Liver (tissue), 8 donors: ENCODE measurements at regions not wholly inside any gene's neighbourhood (a gene's known extent, or its start where the extent isn't known, plus 50 kb on each side); places are given as distances from the start of the nearest gene placed in this dataset.

Experiments used
- DNase-seq: peaks from one replicate; pipeline ENCODE4 v3.0.0-alpha.2; 2017; ENCODE audit warnings: low spot score
- H3K27ac ChIP-seq, 2 donors: one replicate each; pipeline ENCODE4 v1.7.0; 2013; ENCODE audit warnings: inconsistent platforms in 2 of 2, low read length in 2 of 2, control low read depth in 1 of 2, low read depth in 1 of 2, mild to moderate bottlenecking in 1 of 2
- H3K27me3 ChIP-seq, 4 donors: one replicate each; pipeline versions ENCODE4 v1.6.1 to v1.7.0; 2013; ENCODE audit warnings: low read length in 3 of 4, inconsistent platforms in 1 of 4, mild to moderate bottlenecking in 1 of 4, moderate library complexity in 1 of 4; ENCODE audit not compliant: control insufficient read depth in 4 of 4, insufficient read depth in 4 of 4
- H3K36me3 ChIP-seq, 4 donors: one replicate each; pipeline versions ENCODE4 v1.6.1 to v1.7.0; 2013; ENCODE audit warnings: low read length in 3 of 4, mild to moderate bottlenecking in 3 of 4, low read depth in 1 of 4, moderate library complexity in 1 of 4; ENCODE audit not compliant: control insufficient read depth in 4 of 4, insufficient read depth in 3 of 4
- H3K4me1 ChIP-seq, 4 donors: one replicate each; pipeline versions ENCODE4 v1.6.1 to v1.7.0; 2013; ENCODE audit warnings: low read length in 3 of 4, mild to moderate bottlenecking in 3 of 4, moderate library complexity in 1 of 4; ENCODE audit not compliant: control insufficient read depth in 4 of 4, insufficient read depth in 4 of 4
- H3K4me3 ChIP-seq, 3 donors: one replicate each; pipeline versions ENCODE4 v1.6.1 to v1.7.0; 2013; ENCODE audit warnings: low read length in 3 of 3, control low read depth in 1 of 3, low read depth in 1 of 3, mild to moderate bottlenecking in 1 of 3
- H3K9ac ChIP-seq, 2 donors: one replicate each; pipeline ENCODE4 v1.7.0; 2013; ENCODE audit warnings: low read length in 2 of 2, mild to moderate bottlenecking in 2 of 2, moderate library complexity in 2 of 2, control low read depth in 1 of 2, low read depth in 1 of 2
- H3K9me3 ChIP-seq, 4 donors: one replicate each; pipeline versions ENCODE4 v1.6.1 to v1.7.0; 2013; ENCODE audit warnings: low read length in 3 of 4; ENCODE audit not compliant: control insufficient read depth in 4 of 4
- EGR1 ChIP-seq, 2 donors: IDR thresholded peaks; 2 replicates each; pipeline ENCODE4 v1.6.1; 2016 to 2018; ENCODE audit warnings: antibody characterized with exemption in 2 of 2, low read depth in 2 of 2
- FOXA1 ChIP-seq: IDR thresholded peaks from 2 replicates; pipeline ENCODE4 v1.6.1; 2016; ENCODE audit warnings: antibody characterized with exemption
- FOXA2 ChIP-seq: IDR thresholded peaks from 2 replicates; pipeline ENCODE4 v1.6.1; 2016; ENCODE audit warnings: antibody characterized with exemption
- GABPA ChIP-seq, 2 donors: IDR thresholded peaks in 1 of 2; conservative IDR thresholded peaks in 1 of 2; 2 replicates each; pipeline ENCODE4 v1.6.1; 2016; ENCODE audit warnings: antibody characterized with exemption in 2 of 2, mild to moderate bottlenecking in 1 of 2, moderate library complexity in 1 of 2
- HNF4A ChIP-seq, 2 donors: conservative IDR thresholded peaks; 2 replicates each; pipeline ENCODE4 v1.6.1; 2016; ENCODE audit warnings: antibody characterized with exemption in 2 of 2, mild to moderate bottlenecking in 2 of 2
- HNF4G ChIP-seq: IDR thresholded peaks from 2 replicates; pipeline ENCODE4 v1.6.1; 2016; ENCODE audit warnings: antibody characterized with exemption
- JUND ChIP-seq, 2 donors: IDR thresholded peaks; 2 replicates each; pipeline ENCODE4 v1.6.1; 2016; ENCODE audit warnings: antibody characterized with exemption in 2 of 2
- NR2F2 ChIP-seq: IDR thresholded peaks from 2 replicates; pipeline ENCODE4 v1.6.1; 2016; ENCODE audit warnings: antibody characterized with exemption
- RAD21 ChIP-seq, 2 donors: IDR thresholded peaks; 2 replicates each; pipeline ENCODE4 v1.6.1; 2016; ENCODE audit warnings: antibody characterized with exemption in 2 of 2, mild to moderate bottlenecking in 2 of 2
- RXRA ChIP-seq, 2 donors: IDR thresholded peaks; 2 replicates each; pipeline ENCODE4 v1.6.1; 2017 to 2018; ENCODE audit warnings: antibody characterized with exemption in 2 of 2, mild to moderate bottlenecking in 1 of 2
- SP1 ChIP-seq: IDR thresholded peaks from 2 replicates; pipeline ENCODE4 v1.6.1; 2018; ENCODE audit warnings: antibody characterized with exemption, mild to moderate bottlenecking
- TAF1 ChIP-seq: conservative IDR thresholded peaks from 2 replicates; pipeline ENCODE4 v1.6.1; 2016; ENCODE audit warnings: antibody characterized with exemption, mild to moderate bottlenecking
- YY1 ChIP-seq: IDR thresholded peaks from 2 replicates; pipeline ENCODE4 v1.6.1; 2016; ENCODE audit warnings: antibody characterized with exemption, mild to moderate bottlenecking
- WGBS: extraction: QIAGEN DNeasy Blood & Tissue Kit; methylation state at CpG from one replicate; pipeline ENCODE4 v1.1.7; 2013; 5-methylcytosine and 5-hydroxymethylcytosine counted together
- TF ChIP-seq, protein P1 (sequence below): IDR thresholded peaks from 2 replicates; pipeline ENCODE4 v1.6.1; 2016; ENCODE audit warnings: antibody characterized with exemption, mild to moderate bottlenecking
- TF ChIP-seq, protein P2 (sequence below): fragments of 150-350 bp; IDR thresholded peaks from 2 replicates; pipeline ENCODE4 v1.5.1; 2017; ENCODE audit warnings: improper control_type of control experiment, low read depth, low read length; ENCODE audit not compliant: missing input control
- TF ChIP-seq, protein P3 (sequence below): IDR thresholded peaks from 2 replicates; pipeline ENCODE4 v1.6.1; 2016; ENCODE audit warnings: antibody characterized with exemption
- TF ChIP-seq, protein P4 (sequence below): IDR thresholded peaks from 2 replicates; pipeline ENCODE4 v1.6.1; 2016; ENCODE audit warnings: antibody characterized with exemption
- TF ChIP-seq, protein P5 (sequence below): IDR thresholded peaks from 2 replicates; pipeline ENCODE4 v1.6.1; 2016; ENCODE audit warnings: antibody characterized with exemption
- donor health status: healthy.
- donor health status: healthy.
- donor health status: healthy.
- donor health status: healthy.
- donor health status: healthy.

DNA sequence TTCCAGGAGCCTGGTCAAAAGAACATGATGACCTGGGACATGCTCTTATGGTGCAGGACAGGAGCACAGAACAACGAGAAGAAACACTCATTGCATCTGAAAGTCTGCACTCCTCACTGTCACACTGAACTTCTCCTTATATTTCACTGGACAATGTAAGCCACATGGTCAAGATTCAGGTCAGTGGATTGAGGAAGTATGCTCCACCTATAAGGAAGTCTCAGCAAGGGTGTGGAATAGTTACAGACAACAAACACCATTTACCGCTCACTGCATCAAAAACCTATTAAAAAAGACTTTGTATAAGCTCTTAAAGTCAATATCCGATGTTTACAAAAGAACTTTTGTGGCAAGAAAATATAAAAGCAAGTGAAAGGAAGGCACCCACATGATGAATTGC is 153.1 kb upstream of the FOXG1 start:
- no peaks in the 10 kb centered on the region for H3K9me3 ChIP-seq
- no peak overlapping the region for H3K9ac ChIP-seq
- no peak for DNase-seq
- no peaks in the 10 kb centered on the region for H3K36me3 ChIP-seq
- no peak overlapping the region for H3K4me3 ChIP-seq
- WGBS: 67% methylated on average over 3 of the region's 3 CpGs
- peaks cover 0 to 3% (median 0%) of the 10 kb centered on the region in 4 donors for H3K27me3 ChIP-seq
- no peak overlapping the region for H3K27ac ChIP-seq
- H3K4me1 ChIP-seq: no peaks in the 10 kb centered on the region
- TF ChIP-seq GABPA (IDR thresholded peaks at IDR 0.05 in 1 of 2, conservative IDR thresholded peaks at IDR 0.05 in 1 of 2) (no peak), HNF4A (conservative IDR thresholded peaks at IDR 0.05) (no peak), SP1 (no peak), HNF4G (no peak), NR2F2 (no peak), YY1 (no peak)
- TF ChIP-seq, protein P1, sequence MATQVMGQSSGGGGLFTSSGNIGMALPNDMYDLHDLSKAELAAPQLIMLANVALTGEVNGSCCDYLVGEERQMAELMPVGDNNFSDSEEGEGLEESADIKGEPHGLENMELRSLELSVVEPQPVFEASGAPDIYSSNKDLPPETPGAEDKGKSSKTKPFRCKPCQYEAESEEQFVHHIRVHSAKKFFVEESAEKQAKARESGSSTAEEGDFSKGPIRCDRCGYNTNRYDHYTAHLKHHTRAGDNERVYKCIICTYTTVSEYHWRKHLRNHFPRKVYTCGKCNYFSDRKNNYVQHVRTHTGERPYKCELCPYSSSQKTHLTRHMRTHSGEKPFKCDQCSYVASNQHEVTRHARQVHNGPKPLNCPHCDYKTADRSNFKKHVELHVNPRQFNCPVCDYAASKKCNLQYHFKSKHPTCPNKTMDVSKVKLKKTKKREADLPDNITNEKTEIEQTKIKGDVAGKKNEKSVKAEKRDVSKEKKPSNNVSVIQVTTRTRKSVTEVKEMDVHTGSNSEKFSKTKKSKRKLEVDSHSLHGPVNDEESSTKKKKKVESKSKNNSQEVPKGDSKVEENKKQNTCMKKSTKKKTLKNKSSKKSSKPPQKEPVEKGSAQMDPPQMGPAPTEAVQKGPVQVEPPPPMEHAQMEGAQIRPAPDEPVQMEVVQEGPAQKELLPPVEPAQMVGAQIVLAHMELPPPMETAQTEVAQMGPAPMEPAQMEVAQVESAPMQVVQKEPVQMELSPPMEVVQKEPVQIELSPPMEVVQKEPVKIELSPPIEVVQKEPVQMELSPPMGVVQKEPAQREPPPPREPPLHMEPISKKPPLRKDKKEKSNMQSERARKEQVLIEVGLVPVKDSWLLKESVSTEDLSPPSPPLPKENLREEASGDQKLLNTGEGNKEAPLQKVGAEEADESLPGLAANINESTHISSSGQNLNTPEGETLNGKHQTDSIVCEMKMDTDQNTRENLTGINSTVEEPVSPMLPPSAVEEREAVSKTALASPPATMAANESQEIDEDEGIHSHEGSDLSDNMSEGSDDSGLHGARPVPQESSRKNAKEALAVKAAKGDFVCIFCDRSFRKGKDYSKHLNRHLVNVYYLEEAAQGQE: no peak

DNA sequence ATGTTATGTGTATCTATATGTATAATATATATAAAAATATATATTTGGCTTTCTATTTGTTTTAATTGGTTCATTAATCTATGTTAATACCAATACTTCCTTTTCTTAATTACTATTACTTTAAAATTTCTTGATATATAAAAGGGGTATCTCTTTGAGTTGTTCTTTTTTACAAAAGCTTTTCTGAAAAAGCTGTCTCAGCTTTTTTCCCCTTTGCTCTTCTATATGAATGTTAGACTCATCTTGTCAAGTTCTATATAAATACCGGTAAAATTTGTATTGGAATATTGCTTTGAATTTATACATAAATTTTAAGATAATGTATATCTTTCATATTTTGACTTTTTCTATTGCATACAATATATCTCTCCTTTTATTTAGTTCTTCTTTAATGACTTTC is 139.8 kb upstream of the FOXG1 start:
- Histone ChIP-seq H3K27me3 (peaks cover 0 to 2% (median 0%) of the 10 kb centered on the region in 4 donors), H3K4me1 (no peaks in the 10 kb centered on the region), H3K9ac (no peak overlapping the region), H3K4me3 (no peak overlapping the region), H3K9me3 (no peaks in the 10 kb centered on the region), H3K36me3 (no peaks in the 10 kb centered on the region), H3K27ac (no peak overlapping the region)
- TF ChIP-seq GABPA (IDR thresholded peaks at IDR 0.05 in 1 of 2, conservative IDR thresholded peaks at IDR 0.05 in 1 of 2): no peak
- TF ChIP-seq JUND (IDR thresholded peaks at IDR 0.05): no peak
- no peak for TF ChIP-seq YY1
- no peak for TF ChIP-seq NR2F2
- no peak for TF ChIP-seq EGR1 (IDR thresholded peaks at IDR 0.05; ENCODE audit: low read depth in 2 of 2)
- no peak for TF ChIP-seq TAF1
- no peak for TF ChIP-seq RAD21 (IDR thresholded peaks at IDR 0.05)
- TF ChIP-seq RXRA (IDR thresholded peaks at IDR 0.05): no peak
- no peak for TF ChIP-seq FOXA2
- no peak for TF ChIP-seq SP1
- TF ChIP-seq HNF4A (conservative IDR thresholded peaks at IDR 0.05): no peak
- TF ChIP-seq, protein P2, sequence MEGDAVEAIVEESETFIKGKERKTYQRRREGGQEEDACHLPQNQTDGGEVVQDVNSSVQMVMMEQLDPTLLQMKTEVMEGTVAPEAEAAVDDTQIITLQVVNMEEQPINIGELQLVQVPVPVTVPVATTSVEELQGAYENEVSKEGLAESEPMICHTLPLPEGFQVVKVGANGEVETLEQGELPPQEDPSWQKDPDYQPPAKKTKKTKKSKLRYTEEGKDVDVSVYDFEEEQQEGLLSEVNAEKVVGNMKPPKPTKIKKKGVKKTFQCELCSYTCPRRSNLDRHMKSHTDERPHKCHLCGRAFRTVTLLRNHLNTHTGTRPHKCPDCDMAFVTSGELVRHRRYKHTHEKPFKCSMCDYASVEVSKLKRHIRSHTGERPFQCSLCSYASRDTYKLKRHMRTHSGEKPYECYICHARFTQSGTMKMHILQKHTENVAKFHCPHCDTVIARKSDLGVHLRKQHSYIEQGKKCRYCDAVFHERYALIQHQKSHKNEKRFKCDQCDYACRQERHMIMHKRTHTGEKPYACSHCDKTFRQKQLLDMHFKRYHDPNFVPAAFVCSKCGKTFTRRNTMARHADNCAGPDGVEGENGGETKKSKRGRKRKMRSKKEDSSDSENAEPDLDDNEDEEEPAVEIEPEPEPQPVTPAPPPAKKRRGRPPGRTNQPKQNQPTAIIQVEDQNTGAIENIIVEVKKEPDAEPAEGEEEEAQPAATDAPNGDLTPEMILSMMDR: no peak
- TF ChIP-seq, protein P3, sequence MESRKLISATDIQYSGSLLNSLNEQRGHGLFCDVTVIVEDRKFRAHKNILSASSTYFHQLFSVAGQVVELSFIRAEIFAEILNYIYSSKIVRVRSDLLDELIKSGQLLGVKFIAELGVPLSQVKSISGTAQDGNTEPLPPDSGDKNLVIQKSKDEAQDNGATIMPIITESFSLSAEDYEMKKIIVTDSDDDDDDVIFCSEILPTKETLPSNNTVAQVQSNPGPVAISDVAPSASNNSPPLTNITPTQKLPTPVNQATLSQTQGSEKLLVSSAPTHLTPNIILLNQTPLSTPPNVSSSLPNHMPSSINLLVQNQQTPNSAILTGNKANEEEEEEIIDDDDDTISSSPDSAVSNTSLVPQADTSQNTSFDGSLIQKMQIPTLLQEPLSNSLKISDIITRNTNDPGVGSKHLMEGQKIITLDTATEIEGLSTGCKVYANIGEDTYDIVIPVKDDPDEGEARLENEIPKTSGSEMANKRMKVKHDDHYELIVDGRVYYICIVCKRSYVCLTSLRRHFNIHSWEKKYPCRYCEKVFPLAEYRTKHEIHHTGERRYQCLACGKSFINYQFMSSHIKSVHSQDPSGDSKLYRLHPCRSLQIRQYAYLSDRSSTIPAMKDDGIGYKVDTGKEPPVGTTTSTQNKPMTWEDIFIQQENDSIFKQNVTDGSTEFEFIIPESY: no peak
- TF ChIP-seq, protein P4, sequence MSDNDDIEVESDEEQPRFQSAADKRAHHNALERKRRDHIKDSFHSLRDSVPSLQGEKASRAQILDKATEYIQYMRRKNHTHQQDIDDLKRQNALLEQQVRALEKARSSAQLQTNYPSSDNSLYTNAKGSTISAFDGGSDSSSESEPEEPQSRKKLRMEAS: no peak
- TF ChIP-seq, protein P5, sequence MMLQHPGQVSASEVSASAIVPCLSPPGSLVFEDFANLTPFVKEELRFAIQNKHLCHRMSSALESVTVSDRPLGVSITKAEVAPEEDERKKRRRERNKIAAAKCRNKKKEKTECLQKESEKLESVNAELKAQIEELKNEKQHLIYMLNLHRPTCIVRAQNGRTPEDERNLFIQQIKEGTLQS: no peak
- no peak for TF ChIP-seq HNF4G
- TF ChIP-seq FOXA1: no peak
- TF ChIP-seq, protein P1: no peak
- WGBS: 68% methylated on average over 1 of the region's 1 CpG
- DNase-seq: no peak
